ENCODE measurements at regions not wholly inside any gene's neighbourhood (a gene's known extent, or its start where the extent isn't known, plus 50 kb on each side); places are given as distances from the start of the nearest gene placed in this dataset.
"Not testable (repeated sequence)": the region's sequence is repeated elsewhere in the genome, so short reads cannot be mapped to it uniquely, and the experiment has no call there.

DNA sequence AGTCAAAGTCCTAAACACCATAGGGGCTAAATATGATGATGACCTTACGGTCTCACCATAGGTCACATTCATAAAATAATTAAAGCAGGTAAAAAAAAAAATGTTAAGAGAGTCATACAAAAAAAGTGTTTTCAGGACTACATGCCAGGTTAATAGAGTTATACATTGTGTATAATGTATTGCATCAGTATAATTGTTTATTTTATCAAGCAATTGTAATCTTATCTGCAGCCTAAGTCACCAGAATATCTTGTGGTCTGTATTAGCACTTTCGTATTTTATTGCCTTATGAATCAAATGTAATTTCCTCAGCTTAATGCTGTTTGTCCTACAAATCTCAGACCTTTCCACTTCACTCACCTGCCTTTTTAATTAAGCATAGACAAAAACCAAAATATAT, 972.9 kb upstream of the PCDH20 start:
- no peak for DNase-seq (ENCODE audit: low spot score)

DNA sequence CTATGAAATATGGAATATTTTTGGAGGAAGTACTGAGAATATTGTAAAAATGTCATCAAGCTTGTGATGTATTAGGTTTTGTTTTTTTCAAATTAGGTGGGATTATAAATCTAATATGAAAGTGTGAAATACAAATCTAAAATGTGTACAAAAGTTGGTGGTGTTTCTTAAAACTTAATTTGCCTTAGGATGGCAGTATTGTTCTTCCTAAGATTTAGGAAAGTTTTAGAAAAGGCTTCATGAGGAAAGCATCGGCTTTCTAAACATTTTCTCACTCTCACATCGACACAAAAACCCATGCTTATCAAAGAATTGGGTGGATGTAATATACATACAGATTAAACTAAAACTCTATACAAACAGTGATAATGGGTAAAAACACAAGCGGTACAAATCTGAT, 972.0 kb upstream of the PCDH20 start:
- DNase-seq (ENCODE audit: low spot score), result no peak

DNA sequence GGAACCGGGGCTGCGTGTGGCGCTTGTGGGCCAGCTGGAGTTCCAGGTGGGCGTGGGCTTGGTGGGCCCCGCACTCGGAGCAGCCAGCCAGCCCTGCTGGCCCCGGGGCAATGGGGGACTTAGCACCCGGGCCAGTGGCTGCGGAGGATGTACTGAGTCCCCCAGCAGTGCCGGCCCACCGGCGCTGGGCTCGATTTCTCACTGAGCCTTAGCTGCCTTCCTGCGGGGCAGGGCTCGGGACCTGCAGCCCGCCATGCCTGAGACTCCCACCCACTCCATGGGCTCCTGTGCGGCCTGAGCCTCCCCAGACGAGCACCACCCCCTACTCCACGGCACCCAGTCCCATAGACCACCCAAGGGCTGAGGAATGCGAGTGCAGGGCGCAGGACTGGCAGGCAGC, 963.6 kb upstream of the PCDH20 start:
- DNase-seq (ENCODE audit: low spot score), result not testable (repeated sequence)

GRCh38 chr13:62377838-62378237, 962.2 kb upstream of the PCDH20 start:
- DNase-seq (ENCODE audit: low spot score), result no peak

- no peak for DNase-seq (ENCODE audit: low spot score)
These were observed 960.0 kb upstream of the PCDH20 start for GRCh38 chr13:62375653-62376052.

DNA sequence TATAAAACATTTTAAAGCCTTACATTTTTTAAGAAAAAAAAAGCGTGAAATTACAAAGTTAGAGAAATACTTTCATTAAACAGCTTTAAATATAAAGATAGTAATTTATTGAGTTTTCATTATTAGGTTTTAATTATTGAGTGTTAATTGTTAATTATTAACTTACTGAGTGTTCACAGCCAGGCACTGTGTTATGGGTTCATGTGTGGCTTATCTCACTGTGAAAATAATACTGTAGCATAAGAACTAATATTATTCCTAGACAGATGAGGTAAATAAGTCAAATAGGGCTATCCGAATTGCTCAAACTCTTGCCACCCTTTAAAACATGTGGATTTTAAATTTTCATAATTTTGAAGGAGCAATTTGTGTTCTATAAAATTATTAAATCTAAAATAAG, 956.1 kb upstream of the PCDH20 start:
- DNase-seq (ENCODE audit: low spot score), result no peak

- DNase-seq (ENCODE audit: low spot score), result not testable (repeated sequence)
These were observed 952.3 kb upstream of the PCDH20 start for GRCh38 chr13:62367971-62368370.

- no peak for DNase-seq (ENCODE audit: low spot score)
These were observed 945.0 kb upstream of the PCDH20 start for GRCh38 chr13:62360609-62361008.

DNA sequence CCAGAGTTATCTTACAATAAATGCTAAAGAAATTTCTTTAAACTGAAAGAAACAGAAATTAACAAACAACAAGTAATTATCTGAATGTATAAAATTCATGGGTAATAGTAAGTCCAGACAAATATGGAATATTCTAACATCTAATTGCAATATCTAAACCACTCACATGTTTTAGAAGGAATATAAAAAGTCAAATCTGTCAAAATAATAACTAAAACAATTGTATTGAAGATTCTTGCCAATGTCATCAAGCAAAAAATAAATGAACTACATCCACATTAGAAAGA, 942.9 kb upstream of the PCDH20 start:
- DNase-seq (ENCODE audit: low spot score), result no peak

DNA sequence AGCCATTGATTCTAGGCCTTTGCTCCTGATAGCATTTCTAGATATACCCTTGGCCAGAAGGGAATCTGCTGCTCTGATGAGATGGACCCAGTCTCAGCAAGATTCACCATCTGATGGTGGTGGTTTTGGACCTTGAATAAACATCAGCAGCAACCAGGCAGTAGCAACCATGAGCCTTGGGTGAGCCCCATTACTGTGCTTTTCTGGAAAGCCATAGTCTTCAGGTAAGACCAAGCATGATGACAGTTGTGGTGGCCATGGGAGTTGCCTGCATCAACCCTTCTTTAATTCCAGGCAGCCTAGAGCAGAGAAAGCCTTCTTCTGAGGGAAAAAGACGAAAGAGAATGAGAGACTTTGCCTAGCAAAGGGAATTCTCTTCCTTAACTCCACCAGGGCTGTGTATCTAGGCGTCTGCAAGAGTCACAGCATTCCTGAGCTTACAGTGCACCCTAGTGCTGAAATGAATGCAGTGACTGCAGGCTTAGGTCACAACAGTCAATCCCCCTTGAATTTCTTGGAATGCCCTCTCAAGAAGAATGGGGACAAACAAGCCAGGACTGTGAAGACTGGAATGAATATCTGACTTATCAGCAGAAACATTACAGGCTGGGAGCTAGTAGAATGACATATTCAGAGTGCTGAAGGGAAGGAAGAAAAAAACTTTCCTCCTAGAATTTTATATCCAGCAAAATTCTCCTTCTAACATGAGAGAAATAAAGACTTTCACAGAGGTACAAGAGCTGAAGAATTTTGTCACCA, 942.4 kb upstream of the PCDH20 start:
- peak; percentile 63 for DNase-seq (ENCODE audit: low spot score)

DNA sequence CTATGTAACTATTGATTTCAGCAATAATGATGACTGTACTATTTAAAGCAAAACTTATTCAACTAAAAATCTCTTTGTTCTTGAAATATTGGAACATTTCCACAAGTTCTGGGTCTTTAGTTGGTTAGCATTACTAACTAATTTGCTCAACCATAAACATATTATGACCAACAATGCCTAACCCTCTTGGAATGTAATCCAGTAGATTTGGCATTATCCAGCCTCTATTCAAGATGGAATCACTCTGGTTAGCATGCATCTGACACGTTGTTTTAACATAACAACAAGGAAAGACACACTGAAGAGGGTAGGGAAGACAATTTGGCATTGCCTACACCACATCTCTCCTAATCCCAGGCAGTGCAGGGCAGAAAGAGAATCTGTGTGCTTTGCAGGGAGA, 941.3 kb upstream of the PCDH20 start:
- no peak for DNase-seq (ENCODE audit: low spot score)

- DNase-seq (ENCODE audit: low spot score), result peak; percentile 25
These were observed 921.6 kb upstream of the PCDH20 start for GRCh38 chr13:62337109-62337880.

GRCh38 chr13:62336507-62336906, 920.9 kb upstream of the PCDH20 start:
- no peak for DNase-seq (ENCODE audit: low spot score)

GRCh38 chr13:62333466-62333865, 917.8 kb upstream of the PCDH20 start:
- no peak for DNase-seq (ENCODE audit: low spot score)

GRCh38 chr13:62331384-62331783, 915.7 kb upstream of the PCDH20 start:
- DNase-seq (ENCODE audit: low spot score), result no peak

DNA sequence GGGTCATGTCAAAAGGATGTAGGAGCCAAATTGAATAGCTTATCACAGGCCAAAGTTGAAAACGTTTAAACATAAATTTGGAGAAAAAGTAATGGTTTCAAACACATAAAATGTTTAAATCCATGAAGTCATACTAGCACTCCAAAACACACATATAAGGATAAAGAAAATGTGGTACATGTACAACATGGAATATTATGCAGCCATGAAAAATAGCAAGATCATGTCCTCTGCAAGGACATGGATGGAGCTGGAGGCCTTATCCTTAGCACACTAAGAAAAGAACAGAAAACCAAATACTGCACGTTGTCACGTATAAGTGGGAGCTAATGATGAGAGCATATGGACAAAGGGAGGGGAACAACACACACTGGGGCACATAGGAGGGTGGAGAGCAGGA, 911.7 kb upstream of the PCDH20 start:
- DNase-seq (ENCODE audit: low spot score), result no peak

GRCh38 chr13:62324842-62325241, 909.2 kb upstream of the PCDH20 start:
- no peak for DNase-seq (ENCODE audit: low spot score)

GRCh38 chr13:62321895-62322294, 906.2 kb upstream of the PCDH20 start:
- no peak for DNase-seq (ENCODE audit: low spot score)

DNA sequence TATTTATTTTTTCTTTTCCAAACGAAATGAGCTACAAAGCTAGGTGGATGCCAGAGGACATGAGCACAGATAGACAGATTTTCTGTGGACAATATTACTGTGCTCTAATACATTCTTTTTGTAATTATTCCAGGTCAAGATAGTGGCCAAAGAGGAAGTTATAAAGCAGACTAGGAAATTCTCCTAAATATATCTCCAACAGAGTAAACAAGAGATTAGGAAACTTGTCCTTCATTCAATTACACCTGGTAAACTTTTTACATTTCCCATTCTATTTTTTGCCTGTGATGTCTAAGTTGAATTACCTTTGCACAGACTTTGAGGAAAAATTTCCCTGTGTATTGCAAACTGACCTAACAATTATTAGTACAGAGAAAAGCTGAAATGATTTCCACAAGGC, 905.5 kb upstream of the PCDH20 start:
- no peak for DNase-seq (ENCODE audit: low spot score)

DNA sequence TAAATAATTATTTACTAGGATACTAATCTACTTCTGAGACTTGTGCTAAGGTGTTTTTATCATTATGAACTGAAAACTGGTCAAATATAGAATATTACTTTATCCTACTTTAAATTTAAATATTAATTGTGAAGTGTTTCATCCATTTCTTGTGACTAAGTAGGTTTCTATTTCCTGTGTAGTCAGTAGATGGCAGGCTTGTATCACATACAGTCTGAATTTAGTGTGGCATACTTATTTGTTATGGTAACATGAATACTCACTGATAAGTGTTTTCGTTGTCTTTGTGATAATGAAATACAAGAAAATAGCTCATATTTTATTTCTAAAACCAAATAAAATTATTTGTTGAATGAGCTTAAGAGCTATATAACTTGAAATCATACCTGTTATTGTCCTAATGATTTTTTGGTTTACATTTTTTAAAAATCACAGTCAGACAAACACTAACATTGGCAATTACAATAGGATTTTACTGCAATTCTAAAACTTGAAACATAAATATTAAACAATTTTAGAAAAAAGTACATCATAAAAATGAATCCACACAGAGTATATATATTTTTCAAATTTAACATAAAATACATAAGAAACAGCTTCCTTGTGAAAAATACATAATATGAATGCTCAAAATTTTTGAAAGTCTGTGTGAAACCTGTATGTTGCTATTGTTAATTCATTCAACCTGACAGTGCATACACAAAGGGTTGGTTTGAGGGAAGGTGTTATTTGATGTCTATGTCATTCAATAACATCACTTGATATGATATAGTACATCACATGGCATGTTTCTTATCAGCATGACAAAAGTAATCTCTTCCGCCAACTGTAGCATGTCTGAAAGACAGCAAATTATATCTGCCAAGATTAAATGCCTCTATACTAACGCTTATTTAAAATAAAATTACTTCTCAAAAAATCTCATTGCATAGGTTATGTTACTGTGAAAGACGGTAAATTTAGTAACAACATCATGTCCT, 904.8 kb upstream of the PCDH20 start:
- peak; percentile 25 for DNase-seq (ENCODE audit: low spot score)

- peak; percentile 16 for DNase-seq (ENCODE audit: low spot score)
These were observed 894.3 kb upstream of the PCDH20 start for GRCh38 chr13:62309904-62310303.

DNA sequence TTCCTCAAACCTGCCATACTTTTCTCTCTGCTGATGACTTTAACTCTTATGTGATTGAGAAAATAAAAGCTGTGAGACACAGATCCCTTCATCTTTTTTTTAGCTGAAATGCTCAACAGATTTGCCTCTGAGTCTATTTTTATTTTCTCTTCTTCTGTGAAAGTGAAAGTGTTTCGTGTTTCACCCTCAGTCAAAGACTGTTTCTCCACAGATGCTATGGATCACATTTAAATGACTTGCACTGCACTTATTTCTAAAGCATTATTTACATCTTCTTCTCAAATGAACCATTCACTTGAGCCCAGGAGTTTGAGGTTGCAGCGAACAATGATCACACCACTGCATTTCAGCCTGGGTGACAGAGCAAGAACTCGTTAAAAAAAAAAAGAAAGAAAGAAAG, 890.1 kb upstream of the PCDH20 start:
- DNase-seq (ENCODE audit: low spot score), result no peak

DNA sequence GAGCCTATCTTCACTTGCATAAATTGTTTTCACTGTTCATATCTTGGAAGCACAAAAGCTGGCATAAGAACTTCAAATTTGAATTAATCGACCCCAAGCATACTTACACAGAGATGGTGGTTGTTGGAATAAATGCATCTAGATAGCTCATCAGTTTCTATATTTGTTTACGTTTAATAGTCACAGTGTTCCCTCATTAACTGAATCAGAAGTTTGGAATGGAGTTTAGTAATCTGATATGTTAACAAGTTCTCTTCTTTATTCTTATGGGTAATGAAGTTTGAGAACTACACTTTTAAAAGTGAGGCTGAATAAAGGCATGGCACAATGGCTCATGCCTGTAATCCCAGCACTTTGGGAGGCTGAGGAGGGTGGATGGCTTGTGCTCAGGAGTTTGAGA, 886.7 kb upstream of the PCDH20 start:
- DNase-seq (ENCODE audit: low spot score), result no peak
